H1 (cell line): ENCODE measurements at regions not wholly inside any gene's neighbourhood (a gene's known extent, or its start where the extent isn't known, plus 50 kb on each side); places are given as distances from the start of the nearest gene placed in this dataset.

Source experiments
- CTCF ChIA-PET: fragments of 300-600 bp; sonication (Branson Sonifier 250); formaldehyde crosslinking; loops from one replicate; lab custom pipeline; 2021; ENCODE audit not compliant: partially characterized antibody; lab: Charles Lee
- POLR2A ChIA-PET: fragments of 300-600 bp; sonication (Branson Sonifier 250); formaldehyde crosslinking; loops from one replicate; lab custom pipeline; 2021; ENCODE audit warnings: inconsistent platforms; ENCODE audit not compliant: partially characterized antibody; lab: Charles Lee
- DNase-seq, 2 experiments: peaks; one replicate each; pipeline versions ENCODE4 v3.0.0 to v3.0.0-alpha.2; 2010 to 2022; ENCODE audit warnings: low spot score in 2 of 2, low read depth in 1 of 2, mixed read lengths in 1 of 2
- FAIRE-seq: peaks from 2 replicates; lab custom pipeline; 2011; peaks lifted over from hg19 to GRCh38; lab: Jason Lieb, UNC
- H2AFZ ChIP-seq: 2 replicates; pipeline ENCODE4 v1.8.1; 2012; ENCODE audit warnings: low read length, inconsistent platforms
- H2AK5ac ChIP-seq: 2 replicates; pipeline ENCODE4 v1.6.1; 2013; ENCODE audit warnings: low read depth, low read length
- H2BK120ac ChIP-seq: replicated peaks from 2 replicates; pipeline ENCODE3; 2013; ENCODE audit warnings: low read depth, low read length, inconsistent platforms
- H2BK12ac ChIP-seq: 2 replicates; pipeline ENCODE4 v1.6.1; 2013; ENCODE audit warnings: low read depth, low read length
- H2BK15ac ChIP-seq: 2 replicates; pipeline ENCODE4 v1.6.1; 2013; ENCODE audit warnings: low read length
- H2BK20ac ChIP-seq: 2 replicates; pipeline ENCODE4 v1.6.1; 2013; ENCODE audit warnings: low read length
- H2BK5ac ChIP-seq: 2 replicates; pipeline ENCODE4 v1.6.1; 2013; ENCODE audit warnings: low read depth, low read length
- H3K14ac ChIP-seq: 2 replicates; pipeline ENCODE4 v1.6.1; 2013; ENCODE audit warnings: inconsistent platforms; ENCODE audit not compliant: insufficient read length
- H3K18ac ChIP-seq: 2 replicates; pipeline ENCODE4 v1.6.1; 2013; ENCODE audit warnings: low read length; ENCODE audit errors: extremely low read depth
- H3K23ac ChIP-seq: 2 replicates; pipeline ENCODE4 v1.6.1; 2013; ENCODE audit warnings: inconsistent platforms; ENCODE audit not compliant: insufficient read length
- H3K23me2 ChIP-seq: 2 replicates; pipeline ENCODE4 v1.6.1; 2013; ENCODE audit warnings: low read depth, low read length
- H3K27ac ChIP-seq: 2 replicates; pipeline ENCODE4 v1.6.1; 2011; ENCODE audit warnings: low read depth, low read length, inconsistent platforms
- H3K27me3 ChIP-seq, 4 experiments: replicated peaks in 1 of 4; 1 replicate in 1 of 4; 2 replicates in 3 of 4; pipeline versions ENCODE4 v1.6.1 to v1.8.1; 2011 to 2013; ENCODE audit warnings: low read length in 3 of 4, mild to moderate bottlenecking in 3 of 4, inconsistent platforms in 2 of 4, mixed read lengths in 2 of 4, moderate library complexity in 1 of 4; ENCODE audit not compliant: control insufficient read depth in 3 of 4, insufficient read depth in 3 of 4; ENCODE audit errors: extremely low read depth in 1 of 4
- H3K36me3 ChIP-seq, 4 experiments: 2 replicates each; pipeline versions ENCODE4 v1.6.1 to v1.8.1; 2011 to 2013; ENCODE audit warnings: mild to moderate bottlenecking in 4 of 4, low read length in 3 of 4, moderate library complexity in 2 of 4, control low read depth in 1 of 4, inconsistent platforms in 1 of 4; ENCODE audit not compliant: insufficient read depth in 4 of 4, control insufficient read depth in 2 of 4
- H3K4ac ChIP-seq: replicated peaks from 2 replicates; pipeline ENCODE3; 2013; ENCODE audit warnings: low read length, low read depth, mixed read lengths, inconsistent platforms; ENCODE audit not compliant: insufficient read length
- H3K4me1 ChIP-seq, 4 experiments: replicated peaks in 1 of 4; 1 replicate in 1 of 4; 2 replicates in 3 of 4; pipeline versions ENCODE4 v1.6.1 to v1.8.1; 2011 to 2013; ENCODE audit warnings: low read length in 3 of 4, inconsistent platforms in 2 of 4, mixed read lengths in 1 of 4; ENCODE audit not compliant: insufficient read depth in 4 of 4, control insufficient read depth in 3 of 4
- H3K4me2 ChIP-seq, 2 experiments: 2 replicates each; pipeline versions ENCODE4 v1.6.1 to v1.8.1; 2011 to 2013; ENCODE audit warnings: low read depth in 2 of 2, low read length in 2 of 2, control low read depth in 1 of 2, inconsistent platforms in 1 of 2, mild to moderate bottlenecking in 1 of 2; ENCODE audit not compliant: insufficient read depth in 1 of 2
- H3K4me3 ChIP-seq, 4 experiments: fragments of 200-600, 300-600 bp in 1 of 4; sonication (generic), shearing (Covaris generic), sonication (Bioruptor Twin) in 1 of 4; 2 replicates each; pipeline versions ENCODE4 v1.5.1 to v1.8.1; 2011 to 2016; ENCODE audit warnings: low read length in 4 of 4, low read depth in 3 of 4, control low read depth in 2 of 4, inconsistent platforms in 2 of 4, mild to moderate bottlenecking in 2 of 4, mixed read lengths in 1 of 4, moderate library complexity in 1 of 4; ENCODE audit not compliant: insufficient read depth in 2 of 4; ENCODE audit errors: extremely low read depth in 1 of 4
- H3K56ac ChIP-seq: replicated peaks from 2 replicates; pipeline ENCODE3; 2013; ENCODE audit warnings: low read depth, mild to moderate bottlenecking, mixed read lengths, low read length, inconsistent platforms; ENCODE audit not compliant: insufficient read length
- H3K79me1 ChIP-seq: 2 replicates; pipeline ENCODE4 v1.6.1; 2013; ENCODE audit warnings: low read depth, low read length, control low read depth
- H3K79me2 ChIP-seq, 2 experiments: 2 replicates each; pipeline versions ENCODE4 v1.6.1 to v1.8.1; 2012 to 2013; ENCODE audit warnings: low read length in 2 of 2, mild to moderate bottlenecking in 2 of 2, inconsistent platforms in 1 of 2; ENCODE audit not compliant: insufficient read depth in 2 of 2, control insufficient read depth in 1 of 2
- H3K9ac ChIP-seq, 4 experiments: replicated peaks in 1 of 4; 1 replicate in 1 of 4; 2 replicates in 3 of 4; pipeline versions ENCODE4 v1.6.1 to v1.8.1; 2011 to 2013; ENCODE audit warnings: low read depth in 3 of 4, low read length in 3 of 4, control low read depth in 2 of 4, mild to moderate bottlenecking in 2 of 4, moderate library complexity in 2 of 4, inconsistent platforms in 1 of 4; ENCODE audit errors: extremely low read depth in 1 of 4
- H3K9me3 ChIP-seq, 2 experiments: 2 replicates each; pipeline versions ENCODE4 v1.6.1 to v1.8.1; 2012 to 2013; ENCODE audit warnings: mild to moderate bottlenecking in 2 of 2, moderate library complexity in 2 of 2, control low read depth in 1 of 2, inconsistent platforms in 1 of 2, low read depth in 1 of 2, low read length in 1 of 2, mixed read lengths in 1 of 2; ENCODE audit not compliant: insufficient read depth in 2 of 2
- H4K20me1 ChIP-seq, 2 experiments: replicated peaks in 1 of 2; 2 replicates each; pipeline versions ENCODE3 to v1.8.1; 2011 to 2013; ENCODE audit warnings: inconsistent platforms in 2 of 2, low read length in 2 of 2, mild to moderate bottlenecking in 1 of 2; ENCODE audit not compliant: insufficient read depth in 2 of 2, control insufficient read depth in 1 of 2
- H4K5ac ChIP-seq: 2 replicates; pipeline ENCODE4 v1.6.1; 2013; ENCODE audit warnings: low read length, low read depth, mixed read lengths, inconsistent platforms; ENCODE audit not compliant: insufficient read length
- H4K8ac ChIP-seq: 2 replicates; pipeline ENCODE4 v1.8.0; 2013; ENCODE audit warnings: mild to moderate bottlenecking, moderate library complexity, low read length, inconsistent platforms; ENCODE audit not compliant: insufficient read depth; ENCODE audit errors: extremely low read depth
- H4K91ac ChIP-seq: replicated peaks from 2 replicates; pipeline ENCODE3; 2013; ENCODE audit warnings: low read length, mixed read lengths, inconsistent platforms; ENCODE audit not compliant: insufficient read length
- JUND ChIP-seq: IDR thresholded peaks from 2 replicates; pipeline ENCODE4 v1.6.1; 2011; ENCODE audit warnings: mild to moderate bottlenecking, improper control_type of control experiment, low read length
- TAF1 ChIP-seq: IDR thresholded peaks from 2 replicates; pipeline ENCODE4 v1.6.1; 2011; ENCODE audit warnings: mild to moderate bottlenecking, low read depth, low read length
- TAF7 ChIP-seq: optimal IDR thresholded peaks from 2 replicates; pipeline ENCODE3; 2011; ENCODE audit warnings: low read depth, mild to moderate bottlenecking, inconsistent platforms, low read length, moderate library complexity, borderline replicate concordance
- TCF12 ChIP-seq: IDR thresholded peaks from 2 replicates; pipeline ENCODE4 v1.6.1; 2011; ENCODE audit warnings: low read depth, mild to moderate bottlenecking, low read length
- WGBS, 2 experiments: shearing (Covaris generic) in 1 of 2; methylation state at CpG; one replicate each; pipeline versions ENCODE4 v1.1.6 to v1.1.7; 2013 to 2015; ENCODE audit warnings: low lambda C conversion rate in 2 of 2, mixed read lengths in 2 of 2, inconsistent platforms in 1 of 2, low coverage in 1 of 2, missing lambda C conversion rate in 1 of 2; ENCODE audit not compliant: insufficient replicate concordance in 2 of 2, insufficient coverage in 1 of 2, insufficient read length in 1 of 2; ENCODE audit errors: extremely low coverage in 1 of 2, missing lambda C conversion rate in 1 of 2; 5-methylcytosine and 5-hydroxymethylcytosine counted together
- TF ChIP-seq, protein P1 (sequence below): IDR thresholded peaks from 2 replicates; pipeline ENCODE4 v1.6.1; 2012; ENCODE audit warnings: inconsistent platforms
- TF ChIP-seq, protein P2 (sequence below): IDR thresholded peaks from 2 replicates; pipeline ENCODE4 v1.6.1; 2011; ENCODE audit warnings: low read length, improper control_type of control experiment

DNA sequence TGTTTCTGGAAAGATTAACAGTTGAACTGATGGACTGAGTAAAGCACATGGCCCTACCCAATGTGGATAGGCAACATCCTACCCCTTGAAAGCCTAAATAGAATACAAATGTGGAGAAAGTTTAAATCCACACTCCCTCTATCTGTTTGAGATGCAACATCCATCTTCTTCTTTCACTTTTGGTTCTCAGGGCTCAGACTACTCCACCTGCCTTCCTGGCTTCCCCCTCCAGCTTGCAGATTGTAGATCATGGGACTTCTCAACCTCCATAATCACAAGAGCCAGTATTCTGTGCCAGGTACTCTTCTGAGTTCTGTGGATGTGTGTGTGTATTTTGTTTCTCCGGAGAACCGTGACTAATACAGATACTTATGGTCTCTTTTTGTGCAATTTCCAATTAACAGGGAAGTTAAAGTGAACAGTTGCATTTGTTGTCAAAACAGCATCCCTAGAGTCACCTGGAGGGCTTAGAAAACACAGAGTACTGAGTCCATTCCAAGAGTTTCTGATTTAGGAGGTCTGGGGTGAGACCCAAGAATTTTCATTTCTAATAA lies 590.3 kb upstream of the MIR17HG start:
- Histone ChIP-seq H2BK5ac (no peak overlapping the region), H2AFZ (no peak overlapping the region), H2BK120ac (no peak overlapping the region), H2BK12ac (no peak overlapping the region), H3K4ac (no peak overlapping the region), H3K27ac (no peak overlapping the region), H2BK15ac (no peak overlapping the region), H2AK5ac (no peak overlapping the region), H3K9me3 (no peaks in the 10 kb centered on the region), H4K8ac (no peak overlapping the region), H2BK20ac (no peak overlapping the region), H3K14ac (no peak overlapping the region), H3K23ac (no peak overlapping the region), H3K4me2 (no peak overlapping the region), H3K9ac (no peak overlapping the region), H4K91ac (no peak overlapping the region), H3K27me3 (no peaks in the 10 kb centered on the region), H3K18ac (no peak overlapping the region), H4K5ac (no peak overlapping the region), H4K20me1 (no peaks in the 10 kb centered on the region), H3K79me2 (no peaks in the 10 kb centered on the region), H3K23me2 (no peaks in the 10 kb centered on the region), H3K79me1 (no peaks in the 10 kb centered on the region), H3K56ac (no peak overlapping the region), H3K36me3 (no peaks in the 10 kb centered on the region), H3K4me1 (no peaks in the 10 kb centered on the region), H3K4me3 (no peak overlapping the region)
- FAIRE-seq, result no peak
- 95% methylated on average over 2 of the region's 2 CpGs; no CpG with 5 or more reads in 1 of the 2 experiments for WGBS, 2 experiments
- no peak for DNase-seq
- ChIA-PET CTCF (no interaction called here), POLR2A (no interaction called here)
- TF ChIP-seq JUND (no peak), TCF12 (no peak), TAF1 (no peak), TAF7 (no peak)
- TF ChIP-seq, protein P1, sequence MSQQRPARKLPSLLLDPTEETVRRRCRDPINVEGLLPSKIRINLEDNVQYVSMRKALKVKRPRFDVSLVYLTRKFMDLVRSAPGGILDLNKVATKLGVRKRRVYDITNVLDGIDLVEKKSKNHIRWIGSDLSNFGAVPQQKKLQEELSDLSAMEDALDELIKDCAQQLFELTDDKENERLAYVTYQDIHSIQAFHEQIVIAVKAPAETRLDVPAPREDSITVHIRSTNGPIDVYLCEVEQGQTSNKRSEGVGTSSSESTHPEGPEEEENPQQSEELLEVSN, result no peak
- TF ChIP-seq, protein P2, sequence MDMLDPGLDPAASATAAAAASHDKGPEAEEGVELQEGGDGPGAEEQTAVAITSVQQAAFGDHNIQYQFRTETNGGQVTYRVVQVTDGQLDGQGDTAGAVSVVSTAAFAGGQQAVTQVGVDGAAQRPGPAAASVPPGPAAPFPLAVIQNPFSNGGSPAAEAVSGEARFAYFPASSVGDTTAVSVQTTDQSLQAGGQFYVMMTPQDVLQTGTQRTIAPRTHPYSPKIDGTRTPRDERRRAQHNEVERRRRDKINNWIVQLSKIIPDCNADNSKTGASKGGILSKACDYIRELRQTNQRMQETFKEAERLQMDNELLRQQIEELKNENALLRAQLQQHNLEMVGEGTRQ, result no peak
